Trophoblast cell (in vitro differentiated cells and primary cell): ENCODE measurements at regions not wholly inside any gene's neighbourhood (a gene's known extent, or its start where the extent isn't known, plus 50 kb on each side); places are given as distances from the start of the nearest gene placed in this dataset.

Source experiments
- DNase-seq, 2 donors: peaks; one replicate each; pipeline ENCODE4 v3.0.0-alpha.2; 2016
- H2AFZ ChIP-seq: 2 replicates; pipeline ENCODE4 v1.6.1; 2013; ENCODE audit warnings: low read length, moderate library complexity, mild to moderate bottlenecking; ENCODE audit not compliant: insufficient read depth, poor library complexity
- H2AK5ac ChIP-seq: 2 replicates; pipeline ENCODE4 v1.6.1; 2013; ENCODE audit warnings: mild to moderate bottlenecking, low read length
- H2BK120ac ChIP-seq: 2 replicates; pipeline ENCODE4 v1.6.1; 2013; ENCODE audit warnings: low read length, mild to moderate bottlenecking, moderate library complexity; ENCODE audit not compliant: insufficient read depth, poor library complexity
- H2BK12ac ChIP-seq: 2 replicates; pipeline ENCODE4 v1.6.1; 2013; ENCODE audit warnings: mild to moderate bottlenecking, low read length, moderate library complexity
- H2BK5ac ChIP-seq: 2 replicates; pipeline ENCODE4 v1.6.1; 2013; ENCODE audit warnings: low read length, low read depth, moderate library complexity, mild to moderate bottlenecking; ENCODE audit not compliant: poor library complexity
- H3K14ac ChIP-seq: 2 replicates; pipeline ENCODE4 v1.6.1; 2013; ENCODE audit warnings: mild to moderate bottlenecking, low read length
- H3K18ac ChIP-seq: 2 replicates; pipeline ENCODE4 v1.6.1; 2013; ENCODE audit warnings: mild to moderate bottlenecking, low read length
- H3K23ac ChIP-seq: 2 replicates; pipeline ENCODE4 v1.6.1; 2013; ENCODE audit warnings: low read length
- H3K27ac ChIP-seq: 2 replicates; pipeline ENCODE4 v1.5.1; 2013; ENCODE audit warnings: low read depth, mild to moderate bottlenecking, inconsistent platforms, low read length, moderate library complexity
- H3K27me3 ChIP-seq: 2 replicates; pipeline ENCODE4 v1.6.1; 2013; ENCODE audit warnings: inconsistent platforms, mild to moderate bottlenecking, low read length, moderate library complexity; ENCODE audit not compliant: insufficient read depth
- H3K36me3 ChIP-seq, 2 experiments: 1 replicate in 1 of 2; 2 replicates in 1 of 2; pipeline ENCODE4 v1.6.1; 2013; ENCODE audit warnings: low read length in 2 of 2, mild to moderate bottlenecking in 2 of 2, moderate library complexity in 1 of 2; ENCODE audit not compliant: insufficient read depth in 2 of 2, control insufficient read depth in 1 of 2
- H3K4ac ChIP-seq: 2 replicates; pipeline ENCODE4 v1.6.1; 2013; ENCODE audit warnings: low read depth, mild to moderate bottlenecking, low read length, moderate library complexity
- H3K4me1 ChIP-seq, 2 experiments: 1 replicate in 1 of 2; 2 replicates in 1 of 2; pipeline ENCODE4 v1.6.1; 2013; ENCODE audit warnings: low read length in 2 of 2, mild to moderate bottlenecking in 2 of 2, moderate library complexity in 1 of 2; ENCODE audit not compliant: insufficient read depth in 2 of 2, control insufficient read depth in 1 of 2
- H3K4me2 ChIP-seq: 2 replicates; pipeline ENCODE4 v1.6.1; 2013; ENCODE audit warnings: inconsistent platforms, mild to moderate bottlenecking, low read length, moderate library complexity
- H3K4me3 ChIP-seq: 2 replicates; pipeline ENCODE4 v1.5.1; 2013; ENCODE audit warnings: mild to moderate bottlenecking, low read depth, low read length, inconsistent platforms
- H3K79me1 ChIP-seq: one replicate; pipeline ENCODE4 v1.6.1; 2013; ENCODE audit warnings: low read length
- H3K79me2 ChIP-seq: 2 replicates; pipeline ENCODE4 v1.6.1; 2013; ENCODE audit warnings: low read length, mild to moderate bottlenecking; ENCODE audit not compliant: control insufficient read depth, insufficient read depth, poor library complexity
- H3K9ac ChIP-seq: 2 replicates; pipeline ENCODE4 v1.6.1; 2013; ENCODE audit warnings: mild to moderate bottlenecking, low read length
- H3K9me3 ChIP-seq: 2 replicates; pipeline ENCODE4 v1.6.1; 2013; ENCODE audit warnings: low read depth, mild to moderate bottlenecking, control low read depth, inconsistent platforms, low read length; ENCODE audit not compliant: insufficient read depth
- H4K12ac ChIP-seq: 2 replicates; pipeline ENCODE4 v1.6.1; 2013; ENCODE audit warnings: low read depth, mild to moderate bottlenecking, low read length, moderate library complexity
- H4K8ac ChIP-seq: 2 replicates; pipeline ENCODE4 v1.6.1; 2013; ENCODE audit warnings: low read depth, mild to moderate bottlenecking, low read length, moderate library complexity
- H4K91ac ChIP-seq: one replicate; pipeline ENCODE4 v1.6.1; 2013; ENCODE audit warnings: low read depth, mild to moderate bottlenecking, low read length, moderate library complexity
- WGBS: extraction: QIAGEN DNeasy Blood & Tissue Kit; methylation state at CpG from one replicate; pipeline ENCODE4 v1.1.7; 2013; ENCODE audit warnings: missing lambda C conversion rate; ENCODE audit not compliant: insufficient read length, insufficient coverage; ENCODE audit errors: extremely low coverage; 5-methylcytosine and 5-hydroxymethylcytosine counted together

DNA sequence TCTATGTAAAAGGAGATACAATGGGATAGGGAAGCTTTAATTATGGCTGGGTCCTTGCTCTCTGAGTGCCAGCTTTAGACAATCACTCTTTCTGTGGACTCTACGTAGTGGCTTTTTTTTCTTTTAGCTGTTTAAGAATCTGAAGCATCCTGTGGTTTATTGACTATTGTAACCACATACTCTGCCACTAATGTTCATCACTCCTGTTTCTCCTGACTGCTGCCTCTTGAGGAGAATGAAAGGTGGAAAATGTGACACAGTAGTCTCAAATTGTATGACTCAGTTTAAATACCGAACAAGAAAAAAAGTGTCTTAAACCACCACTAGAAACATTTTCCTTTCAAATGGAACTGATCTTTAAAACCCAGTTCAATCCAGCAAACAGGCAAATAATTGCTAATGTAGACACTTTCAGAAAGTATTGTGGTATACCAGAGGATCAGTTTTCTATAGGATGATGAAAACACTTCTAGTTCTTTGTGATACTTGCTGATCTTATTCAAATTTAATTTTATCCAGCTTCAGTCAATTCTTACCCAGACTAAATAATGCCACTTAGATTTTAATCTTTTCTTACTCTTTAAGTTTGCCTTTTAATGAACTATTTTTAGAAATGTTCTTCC is 302.7 kb upstream of the PMFBP1 start:
- Histone ChIP-seq H2BK5ac (no peak overlapping the region), H3K27me3 (no peaks in the 10 kb centered on the region), H3K9me3 (no peaks in the 10 kb centered on the region), H3K4ac (no peak overlapping the region), H3K4me2 (no peak overlapping the region), H3K4me1 (peaks cover 0 to 2% of the 10 kb centered on the region in 2 experiments), H3K4me3 (no peak overlapping the region), H3K9ac (no peak overlapping the region), H3K27ac (no peak overlapping the region), H4K12ac (no peak overlapping the region), H3K79me2 (no peaks in the 10 kb centered on the region), H3K14ac (no peak overlapping the region), H3K79me1 (no peaks in the 10 kb centered on the region), H2AFZ (no peak overlapping the region), H3K18ac (no peak overlapping the region), H4K91ac (no peak overlapping the region), H3K36me3 (no peaks in the 10 kb centered on the region), H2BK120ac (no peak overlapping the region), H4K8ac (no peak overlapping the region), H2BK12ac (no peak overlapping the region), H2AK5ac (no peak overlapping the region), H3K23ac (no peak overlapping the region)
- DNase-seq, result peak in 1 of 2 donors; percentile 19
- WGBS, result no CpG with 5 or more reads among the region's 2 CpGs

DNA sequence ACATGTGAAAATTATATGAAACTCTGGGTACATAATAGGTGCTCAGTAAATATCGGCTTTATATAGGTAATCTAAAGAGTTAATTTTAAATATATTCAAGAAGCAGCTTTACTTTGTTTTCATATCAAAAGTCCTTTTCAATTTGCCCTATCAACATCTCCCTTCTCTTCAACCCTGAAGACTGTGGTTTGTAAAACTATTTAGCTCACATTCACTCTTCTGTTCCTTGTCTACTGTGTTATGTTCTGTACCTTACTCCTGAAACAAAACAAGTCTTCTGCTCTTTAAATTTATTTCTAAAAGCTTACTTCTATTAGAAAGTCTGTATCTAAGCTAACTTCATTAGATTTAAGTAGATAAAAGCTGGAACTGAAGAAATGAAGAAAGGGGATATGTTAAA is 301.7 kb upstream of the PMFBP1 start:
- no peaks in the 10 kb centered on the region for H3K79me1 ChIP-seq
- H4K8ac ChIP-seq, result no peak overlapping the region
- no peaks in the 10 kb centered on the region for H3K27me3 ChIP-seq
- no peak overlapping the region for H3K9ac ChIP-seq
- H3K23ac ChIP-seq, result no peak overlapping the region
- H2BK12ac ChIP-seq, result no peak overlapping the region
- no peak overlapping the region for H4K12ac ChIP-seq
- peaks cover 0 to 2% of the 10 kb centered on the region in 2 experiments for H3K4me1 ChIP-seq
- H3K18ac ChIP-seq, result no peak overlapping the region
- no peak overlapping the region for H2AK5ac ChIP-seq
- no peak overlapping the region for H3K4me3 ChIP-seq
- no peak overlapping the region for H3K4ac ChIP-seq
- no peak overlapping the region for H2BK120ac ChIP-seq
- H3K4me2 ChIP-seq, result no peak overlapping the region
- no peak overlapping the region for H3K27ac ChIP-seq
- H3K14ac ChIP-seq, result no peak overlapping the region
- no CpG with 5 or more reads among the region's 1 CpG for WGBS
- H2BK5ac ChIP-seq, result no peak overlapping the region
- no peak overlapping the region for H2AFZ ChIP-seq
- no peak for DNase-seq
- no peaks in the 10 kb centered on the region for H3K79me2 ChIP-seq
- H3K36me3 ChIP-seq, result no peaks in the 10 kb centered on the region
- no peaks in the 10 kb centered on the region for H3K9me3 ChIP-seq
- no peak overlapping the region for H4K91ac ChIP-seq

DNA sequence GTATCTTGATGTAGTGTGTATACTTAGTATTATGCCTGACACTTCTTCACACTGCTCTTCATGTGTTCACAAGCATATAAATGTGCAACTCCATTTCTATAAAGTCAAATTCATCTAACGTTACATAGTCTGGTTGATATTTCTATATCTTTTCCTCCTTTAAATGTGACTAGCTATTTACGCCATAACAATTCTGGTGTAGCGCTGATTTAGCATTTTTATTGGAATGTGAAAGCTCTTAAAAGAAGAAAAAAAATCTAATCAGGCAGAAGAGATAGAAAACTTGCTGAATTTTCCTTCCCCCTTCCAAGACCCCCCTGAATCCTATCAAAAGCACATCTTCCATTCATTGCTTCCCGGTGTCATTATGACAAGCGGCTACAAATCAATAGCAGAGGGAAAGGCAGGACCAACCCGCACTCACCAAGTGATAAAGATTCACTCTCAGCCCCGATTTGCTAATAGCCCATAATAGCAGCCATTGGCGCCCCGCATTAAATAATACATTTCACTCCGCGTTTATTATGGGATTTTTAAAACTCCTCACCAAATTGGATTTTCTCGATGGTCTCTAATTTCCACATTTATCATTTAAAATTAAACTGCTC is 299.5 kb upstream of the PMFBP1 start:
- H3K18ac ChIP-seq, result no peak overlapping the region
- no peak overlapping the region for H4K91ac ChIP-seq
- no CpG with 5 or more reads among the region's 12 CpGs for WGBS
- H2BK120ac ChIP-seq, result no peak overlapping the region
- no peak overlapping the region for H3K4me3 ChIP-seq
- no peak overlapping the region for H4K8ac ChIP-seq
- no peaks in the 10 kb centered on the region for H3K36me3 ChIP-seq
- no peak overlapping the region for H3K14ac ChIP-seq
- H2BK12ac ChIP-seq, result no peak overlapping the region
- no peaks in the 10 kb centered on the region for H3K27me3 ChIP-seq
- H3K9ac ChIP-seq, result no peak overlapping the region
- H3K4me2 ChIP-seq, result no peak overlapping the region
- H4K12ac ChIP-seq, result no peak overlapping the region
- H3K4me1 ChIP-seq, result peaks cover 0 to 2% of the 10 kb centered on the region in 2 experiments
- no peak overlapping the region for H3K27ac ChIP-seq
- H2AK5ac ChIP-seq, result no peak overlapping the region
- no peaks in the 10 kb centered on the region for H3K9me3 ChIP-seq
- no peak overlapping the region for H2BK5ac ChIP-seq
- H3K79me2 ChIP-seq, result no peaks in the 10 kb centered on the region
- H2AFZ ChIP-seq, result no peak overlapping the region
- H3K23ac ChIP-seq, result no peak overlapping the region
- no peak overlapping the region for H3K4ac ChIP-seq
- no peaks in the 10 kb centered on the region for H3K79me1 ChIP-seq
- no peak for DNase-seq

DNA sequence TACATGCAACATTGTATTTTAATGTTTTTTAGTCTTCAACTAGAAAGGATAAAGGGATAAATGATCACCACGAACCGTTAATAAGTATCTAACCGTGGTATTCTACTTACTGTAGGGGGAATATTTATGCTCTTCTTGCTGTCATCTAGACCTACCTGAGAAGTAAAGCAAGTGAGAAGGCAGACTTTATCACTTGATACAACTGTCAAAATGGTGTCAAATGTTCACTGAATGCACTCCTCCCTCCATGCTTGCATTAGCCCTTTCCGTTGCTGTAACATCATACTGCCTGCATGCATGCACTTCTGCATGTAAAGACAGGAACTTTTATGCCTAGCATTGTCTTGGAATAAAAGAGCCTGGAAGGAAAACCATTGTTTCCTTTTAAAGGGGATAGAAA is 298.6 kb upstream of the PMFBP1 start:
- no peak overlapping the region for H3K27ac ChIP-seq
- H3K14ac ChIP-seq, result no peak overlapping the region
- no CpG with 5 or more reads among the region's 4 CpGs for WGBS
- H3K18ac ChIP-seq, result no peak overlapping the region
- H4K8ac ChIP-seq, result no peak overlapping the region
- H3K79me1 ChIP-seq, result no peaks in the 10 kb centered on the region
- H2AFZ ChIP-seq, result no peak overlapping the region
- H3K4me2 ChIP-seq, result no peak overlapping the region
- no peak overlapping the region for H4K12ac ChIP-seq
- H2BK5ac ChIP-seq, result no peak overlapping the region
- H2BK120ac ChIP-seq, result no peak overlapping the region
- H3K9me3 ChIP-seq, result no peaks in the 10 kb centered on the region
- no peak overlapping the region for H2AK5ac ChIP-seq
- H3K4me3 ChIP-seq, result no peak overlapping the region
- no peak for DNase-seq
- no peak overlapping the region for H3K9ac ChIP-seq
- no peaks in the 10 kb centered on the region for H3K79me2 ChIP-seq
- H4K91ac ChIP-seq, result no peak overlapping the region
- peaks cover 0 to under 1% of the 10 kb centered on the region in 2 experiments for H3K4me1 ChIP-seq
- H3K27me3 ChIP-seq, result no peaks in the 10 kb centered on the region
- H2BK12ac ChIP-seq, result no peak overlapping the region
- peak overlapping the region; percentile 96 for H3K23ac ChIP-seq
- no peaks in the 10 kb centered on the region for H3K36me3 ChIP-seq
- no peak overlapping the region for H3K4ac ChIP-seq
